Osteocyte (in vitro differentiated cells): ENCODE measurements at regions not wholly inside any gene's neighbourhood (a gene's known extent, or its start where the extent isn't known, plus 50 kb on each side); places are given as distances from the start of the nearest gene placed in this dataset.

Experiments used
- DNase-seq: peaks from one replicate; pipeline ENCODE4 v3.0.0; 2021; ENCODE audit warnings: mixed read lengths; ENCODE audit not compliant: unreplicated experiment; ENCODE audit errors: extremely low spot score
- H3K27ac Mint-ChIP-seq: one replicate; pipeline ENCODE4 v1.8.0; 2021; ENCODE audit warnings: mild to moderate bottlenecking, mixed read lengths; ENCODE audit not compliant: unreplicated experiment
- H3K27me3 Mint-ChIP-seq: one replicate; pipeline ENCODE4 v1.8.0; 2021; ENCODE audit warnings: mixed read lengths; ENCODE audit not compliant: unreplicated experiment
- H3K36me3 Mint-ChIP-seq: one replicate; pipeline ENCODE4 v1.8.0; 2021; ENCODE audit warnings: mixed read lengths; ENCODE audit not compliant: unreplicated experiment
- H3K4me1 Mint-ChIP-seq: one replicate; pipeline ENCODE4 v1.8.0; 2021; ENCODE audit warnings: mixed read lengths; ENCODE audit not compliant: unreplicated experiment
- H3K4me3 Mint-ChIP-seq: one replicate; pipeline ENCODE4 v1.8.0; 2021; ENCODE audit warnings: mild to moderate bottlenecking, moderate library complexity, mixed read lengths; ENCODE audit not compliant: unreplicated experiment
- H3K9me3 Mint-ChIP-seq: one replicate; pipeline ENCODE4 v1.8.0; 2021; ENCODE audit warnings: mixed read lengths; ENCODE audit not compliant: unreplicated experiment
- CTCF ChIP-seq: fragments of 200-600 bp; sonication (generic); IDR thresholded peaks from 2 replicates; pipeline ENCODE4 v1.5.0; 2021; ENCODE audit warnings: antibody characterized with exemption, mild to moderate bottlenecking, moderate library complexity

- no peak overlapping the region for H3K4me3 Mint-ChIP-seq
- H3K4me1 Mint-ChIP-seq: no peaks in the 10 kb centered on the region
- no peak for TF ChIP-seq CTCF
- no peak for DNase-seq
- no peak overlapping the region for H3K27ac Mint-ChIP-seq
- H3K9me3 Mint-ChIP-seq: peaks cover 16% of the 10 kb centered on the region
- H3K27me3 Mint-ChIP-seq: peaks cover 11% of the 10 kb centered on the region
- H3K36me3 Mint-ChIP-seq: no peaks in the 10 kb centered on the region
Measured at GRCh38 chr18:29397536-29397935, 1220.6 kb upstream of the CDH2 start.

GRCh38 chr18:29383311-29384273 lies 1206.7 kb upstream of the CDH2 start:
- Mint-ChIP-seq H3K4me1 (no peaks in the 10 kb centered on the region), H3K9me3 (no peaks in the 10 kb centered on the region), H3K36me3 (no peaks in the 10 kb centered on the region), H3K27me3 (peaks cover 14% of the 10 kb centered on the region), H3K27ac (no peak overlapping the region), H3K4me3 (no peak overlapping the region)
- TF ChIP-seq CTCF: no peak
- DNase-seq: no peak

GRCh38 chr18:29378651-29379136 lies 1201.8 kb upstream of the CDH2 start:
- no peak for TF ChIP-seq CTCF
- H3K4me1 Mint-ChIP-seq: no peaks in the 10 kb centered on the region
- peaks cover 5% of the 10 kb centered on the region for H3K9me3 Mint-ChIP-seq
- peaks cover 3% of the 10 kb centered on the region for H3K27me3 Mint-ChIP-seq
- no peak for DNase-seq
- no peaks in the 10 kb centered on the region for H3K36me3 Mint-ChIP-seq
- no peak overlapping the region for H3K4me3 Mint-ChIP-seq
- no peak overlapping the region for H3K27ac Mint-ChIP-seq

GRCh38 chr18:29377346-29377745 lies 1200.4 kb upstream of the CDH2 start:
- H3K27ac Mint-ChIP-seq: no peak overlapping the region
- H3K4me3 Mint-ChIP-seq: no peak overlapping the region
- H3K36me3 Mint-ChIP-seq: no peaks in the 10 kb centered on the region
- H3K27me3 Mint-ChIP-seq: peaks cover 3% of the 10 kb centered on the region
- no peak for TF ChIP-seq CTCF
- peaks cover 12% of the 10 kb centered on the region for H3K9me3 Mint-ChIP-seq
- H3K4me1 Mint-ChIP-seq: no peaks in the 10 kb centered on the region
- DNase-seq: no peak

- TF ChIP-seq CTCF: no peak
- Mint-ChIP-seq H3K4me3 (no peak overlapping the region), H3K27me3 (peaks cover 3% of the 10 kb centered on the region), H3K27ac (no peak overlapping the region), H3K9me3 (peaks cover 20% of the 10 kb centered on the region), H3K36me3 (no peaks in the 10 kb centered on the region), H3K4me1 (no peaks in the 10 kb centered on the region)
- DNase-seq: no peak
Measured at GRCh38 chr18:29373000-29373399, 1196.1 kb upstream of the CDH2 start.
